ENCODE measurements at regions not wholly inside any gene's neighbourhood (a gene's known extent, or its start where the extent isn't known, plus 50 kb on each side); places are given as distances from the start of the nearest gene placed in this dataset.
A peak's percentile ranks its signal among the peaks of the same experiment; 100 is the strongest.
"Not testable (repeated sequence)": the region's sequence is repeated elsewhere in the genome, so short reads cannot be mapped to it uniquely, and the experiment has no call there.

DNA sequence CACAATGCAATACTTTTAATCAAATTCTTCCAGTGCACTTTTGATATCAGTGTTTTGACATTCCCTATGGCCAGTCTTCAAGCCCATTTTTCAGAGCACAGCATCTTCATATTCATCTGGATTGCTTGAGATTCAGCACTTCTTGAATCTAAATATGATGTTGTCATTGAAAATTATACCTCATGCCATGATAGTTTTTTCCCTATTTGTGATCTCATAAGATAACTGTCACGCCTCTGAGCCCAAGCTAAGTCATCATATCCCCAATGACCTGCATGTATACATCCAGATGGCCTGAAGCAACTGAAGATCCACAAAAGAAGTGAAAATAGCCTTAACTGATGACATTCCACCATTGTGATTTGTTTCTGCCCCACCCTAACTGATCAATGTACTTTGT lies 117.6 kb upstream of the F3 start:
- in situ Hi-C loops (cut with HindIII; ENCODE audit: low pct_ligation_motif_present, low pct_unique_long_range_greater_than_20kb, low sequenced_read_pairs); DNase-seq: not testable (repeated sequence)

DNA sequence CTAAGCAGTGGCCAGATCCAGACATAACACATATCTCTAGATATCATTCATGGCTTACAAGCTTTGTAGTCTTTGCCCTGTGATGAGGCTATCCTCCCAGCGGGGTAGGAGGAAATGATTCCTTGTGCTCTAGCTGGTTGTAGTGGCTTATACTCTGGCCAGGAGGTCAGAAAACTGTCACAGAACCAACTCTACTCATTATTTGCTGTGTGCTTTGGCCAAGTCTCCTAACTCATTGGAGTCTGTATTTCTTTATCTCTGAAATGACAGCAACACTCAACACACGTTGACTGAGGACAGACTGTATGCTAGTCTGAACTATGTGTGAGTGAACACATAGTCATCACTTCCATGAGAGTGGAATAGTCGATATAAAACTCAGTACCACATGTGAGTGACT lies 116.7 kb upstream of the F3 start:
- in situ Hi-C loops (cut with HindIII; ENCODE audit: low pct_ligation_motif_present, low pct_unique_long_range_greater_than_20kb, low sequenced_read_pairs): no loop called here
- no peak for DNase-seq

DNA sequence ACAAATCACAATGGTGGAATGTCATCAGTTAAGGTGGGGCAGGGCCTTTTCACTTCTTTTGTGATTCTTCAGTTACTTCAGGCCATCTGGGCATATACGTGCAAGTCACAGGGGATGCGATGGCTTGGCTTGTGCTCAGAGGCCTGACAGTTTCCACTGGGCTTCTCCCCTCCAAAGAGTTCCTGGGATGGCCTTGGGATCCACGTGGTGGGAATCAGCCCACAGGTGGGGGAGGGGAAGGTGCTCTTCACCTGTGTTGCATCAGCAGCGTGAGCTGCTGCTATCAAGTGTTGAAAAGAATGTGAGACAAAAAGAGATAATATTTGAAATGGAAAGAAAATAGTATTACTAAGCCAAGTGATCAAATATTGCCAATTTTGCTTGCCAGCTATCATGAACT lies 116.2 kb upstream of the F3 start:
- in situ Hi-C loops (cut with HindIII; ENCODE audit: low pct_ligation_motif_present, low pct_unique_long_range_greater_than_20kb, low sequenced_read_pairs); DNase-seq: not testable (repeated sequence)

DNA sequence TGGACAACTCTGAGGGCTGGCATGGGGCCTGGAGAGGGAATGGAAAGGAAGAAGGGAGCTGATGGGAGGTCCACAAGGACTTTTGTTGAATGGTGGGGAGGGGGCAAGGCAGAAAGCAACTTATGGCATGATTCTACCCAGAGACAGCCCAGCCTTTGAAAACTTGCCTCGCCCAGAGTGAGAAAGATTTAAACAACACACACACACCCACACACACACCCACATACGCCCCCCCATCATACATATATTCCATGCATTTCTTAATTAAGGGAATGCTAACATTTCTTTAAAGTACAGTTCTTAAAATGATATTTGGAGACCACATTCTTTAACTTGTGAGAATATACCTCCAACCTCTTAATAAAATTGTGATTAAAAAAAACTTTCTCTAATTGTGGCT lies 115.4 kb upstream of the F3 start:
- in situ Hi-C loops (cut with HindIII; ENCODE audit: low pct_ligation_motif_present, low pct_unique_long_range_greater_than_20kb, low sequenced_read_pairs): no loop called here
- DNase-seq: no peak

DNA sequence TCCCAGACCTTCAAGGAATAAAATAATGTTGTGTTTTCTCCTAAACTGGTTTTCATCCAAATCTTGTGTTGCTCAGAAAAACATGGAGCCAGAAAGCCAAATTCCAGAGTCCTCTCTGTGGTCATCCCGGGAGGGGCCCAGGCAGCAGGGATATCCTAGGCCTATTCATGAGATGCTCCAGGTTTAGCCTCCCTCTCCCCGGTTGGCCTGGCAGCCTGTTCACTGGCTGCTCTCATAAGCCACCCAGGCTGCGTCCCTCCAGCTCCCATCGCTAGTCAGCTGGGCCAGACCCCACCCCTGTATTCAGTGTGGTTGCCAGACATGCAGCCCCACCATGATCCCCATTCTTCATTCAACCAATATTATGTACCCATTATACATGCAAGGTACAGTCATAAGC lies 113.4 kb upstream of the F3 start:
- in situ Hi-C loops (cut with HindIII; ENCODE audit: low pct_ligation_motif_present, low pct_unique_long_range_greater_than_20kb, low sequenced_read_pairs): no loop called here
- DNase-seq: no peak

DNA sequence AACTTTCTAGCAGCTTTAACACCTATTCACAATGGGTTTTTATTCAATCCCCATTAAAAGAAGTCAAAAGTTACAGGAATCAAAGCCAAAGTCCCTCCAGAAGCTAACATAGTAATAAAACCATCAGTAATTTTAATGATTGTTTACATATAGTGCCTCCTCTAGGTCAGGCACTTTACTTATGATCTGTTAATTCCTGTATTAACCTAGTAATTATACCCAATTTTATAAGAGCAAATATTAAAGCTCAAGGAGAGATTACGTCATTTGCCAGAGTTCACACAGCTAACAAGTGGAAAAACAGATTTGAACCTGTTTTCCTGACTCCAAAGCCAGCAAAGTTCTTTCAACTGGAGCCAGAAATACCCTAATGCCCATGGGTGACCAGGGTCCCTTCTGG lies 112.9 kb upstream of the F3 start:
- no peak for DNase-seq
- in situ Hi-C loops (cut with HindIII; ENCODE audit: low pct_ligation_motif_present, low pct_unique_long_range_greater_than_20kb, low sequenced_read_pairs): no loop called here

DNA sequence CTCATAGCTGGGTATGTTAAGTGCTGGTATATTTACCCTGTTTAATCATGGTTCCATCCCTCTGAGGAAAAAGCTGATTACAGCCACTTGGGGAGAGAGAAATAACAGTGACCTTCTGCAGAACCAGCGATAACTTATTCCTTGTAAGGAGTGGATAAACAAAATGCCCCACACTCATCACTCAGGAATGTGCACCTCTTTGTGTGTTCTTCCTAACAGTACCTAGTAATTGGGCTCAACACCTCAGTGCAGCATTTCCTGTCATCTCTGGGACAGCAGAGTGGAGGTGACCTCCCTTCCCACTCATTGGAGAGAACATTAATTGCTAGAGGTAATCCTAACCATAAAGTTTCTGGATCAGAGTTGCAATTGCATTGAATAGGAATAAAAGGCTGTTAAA lies 112.5 kb upstream of the F3 start:
- in situ Hi-C loops (cut with HindIII; ENCODE audit: low pct_ligation_motif_present, low pct_unique_long_range_greater_than_20kb, low sequenced_read_pairs): no loop called here
- DNase-seq: peak; percentile 22

DNA sequence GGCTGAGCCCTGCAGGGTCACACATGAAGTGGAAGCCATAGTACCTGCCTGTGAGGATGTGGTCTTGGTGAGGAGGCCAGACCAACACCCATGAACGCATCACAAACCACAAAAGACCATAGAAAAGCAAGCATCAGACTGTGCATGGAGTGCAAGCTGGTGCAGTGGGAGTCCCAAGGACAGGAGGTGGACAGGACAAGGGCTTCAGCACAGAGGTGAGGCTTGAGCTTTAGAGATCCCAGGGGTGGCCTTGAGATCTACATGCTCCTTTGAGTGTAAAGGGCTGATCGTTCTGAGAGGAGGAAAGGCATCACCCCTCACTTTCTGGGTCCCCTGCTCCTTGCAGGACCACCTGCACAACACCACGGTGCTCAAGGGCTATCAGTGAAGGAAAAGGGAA lies 111.9 kb upstream of the F3 start:
- in situ Hi-C loops (cut with HindIII; ENCODE audit: low pct_ligation_motif_present, low pct_unique_long_range_greater_than_20kb, low sequenced_read_pairs): no loop called here
- DNase-seq: no peak

DNA sequence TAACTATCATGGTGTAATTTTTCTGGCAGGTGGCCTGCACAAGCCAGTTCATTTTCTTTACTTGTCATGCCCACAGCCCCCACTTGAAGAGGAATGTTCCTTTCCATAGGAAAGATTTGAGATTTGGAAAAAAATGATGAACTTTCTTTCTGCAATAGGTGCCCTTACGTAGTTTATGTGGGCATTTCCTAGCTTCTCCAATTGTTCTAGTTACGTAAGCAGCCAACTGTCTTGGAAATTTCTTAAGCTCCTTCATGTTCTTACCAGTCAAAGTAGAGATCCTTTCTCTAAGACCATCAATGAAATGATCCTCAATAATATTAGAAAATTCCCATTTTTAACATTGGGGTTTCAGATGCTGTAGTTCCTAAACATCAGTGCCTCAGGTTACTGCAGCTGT lies 109.5 kb upstream of the F3 start:
- DNase-seq: no peak
- in situ Hi-C loops (cut with HindIII; ENCODE audit: low pct_ligation_motif_present, low pct_unique_long_range_greater_than_20kb, low sequenced_read_pairs): no loop called here

DNA sequence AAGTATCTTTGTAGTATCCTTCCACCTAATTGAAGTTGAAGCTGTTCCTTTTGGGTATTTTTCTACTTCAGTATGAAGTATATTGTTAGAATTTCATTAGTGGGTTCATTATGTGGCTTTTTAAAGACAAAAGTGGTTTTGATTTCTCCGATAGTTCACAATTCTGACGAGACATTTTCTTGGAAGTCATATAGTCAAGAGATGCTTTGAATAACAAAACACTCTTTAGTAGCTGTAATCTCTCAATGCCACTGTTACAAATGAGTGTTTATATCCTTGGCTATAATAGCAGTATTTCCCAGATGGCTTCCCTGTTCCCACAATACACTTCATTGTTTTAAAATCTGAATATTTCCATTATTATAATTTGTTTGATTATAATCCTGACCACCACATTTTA lies 108.7 kb upstream of the F3 start:
- in situ Hi-C loops (cut with HindIII; ENCODE audit: low pct_ligation_motif_present, low pct_unique_long_range_greater_than_20kb, low sequenced_read_pairs): no loop called here
- no peak for DNase-seq

DNA sequence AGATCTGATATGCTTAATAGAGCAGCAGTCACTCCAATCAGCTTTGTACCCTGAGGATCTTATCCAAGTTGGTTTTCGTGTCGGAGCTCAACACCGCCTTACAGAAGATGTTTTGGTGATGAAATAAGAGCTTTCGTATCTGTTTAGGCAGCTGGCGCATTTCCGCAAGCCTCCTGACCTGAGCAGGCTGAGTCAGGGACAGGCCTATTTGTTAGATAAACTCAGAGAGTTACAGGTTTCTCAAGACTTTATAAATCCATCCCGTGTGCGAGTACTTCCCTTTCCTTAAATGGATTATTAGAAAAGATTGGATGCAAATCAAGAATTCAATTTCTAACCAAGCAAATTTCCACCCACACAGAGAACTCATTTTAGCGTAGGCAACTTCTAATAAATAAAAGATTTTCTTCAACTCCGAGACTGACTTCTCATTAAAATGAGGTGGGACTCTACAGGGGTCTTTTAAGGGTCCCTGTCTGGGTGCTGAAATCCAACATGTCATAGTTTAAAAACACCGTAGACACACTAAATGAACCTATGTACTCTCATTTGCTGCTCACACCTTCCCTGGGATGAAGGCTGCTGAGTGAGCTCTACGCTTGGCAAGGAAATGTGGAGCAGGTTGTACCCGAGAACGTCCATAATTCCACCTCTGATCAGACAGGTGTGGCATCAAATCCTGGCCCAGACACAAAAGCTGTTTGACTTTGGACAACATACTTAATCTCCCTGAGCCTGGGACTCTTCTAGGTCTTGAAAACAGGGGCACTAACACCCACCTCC lies 106.9 kb upstream of the F3 start:
- no peak for DNase-seq
- in situ Hi-C loops (cut with HindIII; ENCODE audit: low pct_ligation_motif_present, low pct_unique_long_range_greater_than_20kb, low sequenced_read_pairs): no loop called here

DNA sequence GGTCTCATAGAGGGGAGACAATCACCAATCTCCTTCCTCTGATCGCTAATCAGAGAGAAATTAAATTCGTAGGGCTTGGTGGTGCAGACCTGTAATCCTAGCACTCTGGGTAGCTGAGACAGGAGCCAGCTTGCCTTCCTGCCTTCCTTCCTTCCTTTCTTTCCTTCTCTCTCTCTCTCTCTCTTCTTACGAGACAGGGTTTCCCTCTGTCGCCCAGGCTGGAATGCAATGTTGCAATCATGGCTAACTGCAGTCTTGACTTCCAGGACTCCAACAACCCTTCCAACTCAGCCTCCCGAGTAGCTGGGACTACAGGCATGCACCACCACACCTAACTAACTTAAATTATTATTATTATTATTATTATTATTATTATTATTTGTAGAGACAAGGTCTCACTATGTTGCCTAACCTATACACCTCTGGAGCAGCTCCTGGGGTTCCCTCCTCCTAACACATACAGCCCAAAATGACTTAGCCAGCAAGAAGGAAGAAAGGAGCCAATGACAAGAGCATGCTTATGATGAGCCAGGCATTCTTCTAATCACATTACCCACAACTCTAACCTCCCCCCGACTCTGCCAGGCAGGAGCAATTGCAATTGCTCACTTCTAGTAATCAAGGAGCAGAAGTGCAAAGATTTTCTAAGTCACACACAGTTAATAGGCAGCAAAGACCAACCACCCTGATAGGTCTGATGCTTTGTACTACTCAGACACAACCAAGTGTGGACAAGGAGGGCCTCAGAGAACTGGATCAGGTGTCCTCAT lies 105.4 kb upstream of the F3 start:
- in situ Hi-C loops (cut with HindIII; ENCODE audit: low pct_ligation_motif_present, low pct_unique_long_range_greater_than_20kb, low sequenced_read_pairs): no loop called here
- DNase-seq: no peak

DNA sequence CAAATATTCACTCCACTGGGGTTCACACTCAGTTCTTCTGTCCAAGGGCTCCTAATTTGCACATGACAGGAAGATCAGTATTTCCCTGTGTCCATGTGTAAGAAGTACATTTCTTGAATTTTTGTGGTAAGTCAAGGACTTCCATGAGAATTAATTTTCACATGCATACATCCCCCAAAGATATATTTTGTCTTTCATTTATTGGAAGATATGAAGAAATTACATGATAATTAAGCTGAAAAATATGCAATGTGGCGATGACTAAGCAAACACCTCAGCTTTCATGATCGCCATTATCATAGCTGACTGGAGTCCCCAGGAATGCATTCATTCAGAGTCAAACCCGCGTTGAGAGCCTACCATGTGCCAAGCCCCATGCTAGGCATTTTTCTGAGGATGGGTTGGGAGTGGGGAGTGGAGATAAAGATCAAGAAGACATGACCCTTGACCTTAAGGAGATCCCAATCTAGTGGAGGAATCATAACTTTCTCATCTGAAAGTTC lies 104.6 kb upstream of the F3 start:
- no peak for DNase-seq
- in situ Hi-C loops (cut with HindIII; ENCODE audit: low pct_ligation_motif_present, low pct_unique_long_range_greater_than_20kb, low sequenced_read_pairs): no loop called here

DNA sequence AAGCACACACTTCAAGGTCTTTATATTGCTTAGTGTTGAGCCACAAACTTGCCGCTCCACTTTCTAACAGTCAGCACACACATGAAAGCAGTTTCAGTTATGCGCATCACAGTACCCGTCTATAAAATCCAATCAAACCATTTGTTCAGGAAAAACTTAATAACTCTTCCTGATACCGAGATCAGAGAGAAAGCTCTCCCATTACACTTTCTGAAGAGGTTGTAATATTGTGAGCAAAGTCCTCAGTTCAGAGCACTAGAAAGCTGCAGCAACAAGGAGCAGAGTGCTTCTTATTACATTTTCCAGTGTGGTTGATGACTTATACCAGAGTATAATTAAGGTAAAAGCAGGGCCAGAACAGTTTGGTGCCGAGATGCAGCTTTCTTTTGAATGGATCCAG lies 102.8 kb upstream of the F3 start:
- no peak for DNase-seq
- in situ Hi-C loops (cut with HindIII; ENCODE audit: low pct_ligation_motif_present, low pct_unique_long_range_greater_than_20kb, low sequenced_read_pairs): no loop called here

DNA sequence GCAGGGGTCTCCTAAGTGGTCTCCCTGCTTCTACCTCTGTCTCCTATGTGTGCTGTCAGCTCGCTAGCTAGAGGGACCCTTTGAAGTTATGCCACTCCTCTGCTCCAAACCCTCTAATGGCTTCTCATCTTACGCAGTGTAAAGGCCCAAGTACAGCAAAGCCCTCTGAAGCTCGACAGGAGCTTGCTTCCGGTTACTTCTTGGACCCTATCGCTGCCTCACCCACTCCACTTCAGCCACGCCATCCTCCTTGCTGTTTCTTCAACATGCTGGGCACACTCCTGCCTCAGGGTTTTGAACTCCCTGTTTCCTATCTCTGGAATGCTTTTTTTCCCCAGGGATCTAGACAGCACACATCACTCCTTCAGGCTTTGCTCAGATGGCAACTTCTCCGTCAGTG lies 102.3 kb upstream of the F3 start:
- in situ Hi-C loops (cut with HindIII; ENCODE audit: low pct_ligation_motif_present, low pct_unique_long_range_greater_than_20kb, low sequenced_read_pairs): no loop called here
- no peak for DNase-seq

DNA sequence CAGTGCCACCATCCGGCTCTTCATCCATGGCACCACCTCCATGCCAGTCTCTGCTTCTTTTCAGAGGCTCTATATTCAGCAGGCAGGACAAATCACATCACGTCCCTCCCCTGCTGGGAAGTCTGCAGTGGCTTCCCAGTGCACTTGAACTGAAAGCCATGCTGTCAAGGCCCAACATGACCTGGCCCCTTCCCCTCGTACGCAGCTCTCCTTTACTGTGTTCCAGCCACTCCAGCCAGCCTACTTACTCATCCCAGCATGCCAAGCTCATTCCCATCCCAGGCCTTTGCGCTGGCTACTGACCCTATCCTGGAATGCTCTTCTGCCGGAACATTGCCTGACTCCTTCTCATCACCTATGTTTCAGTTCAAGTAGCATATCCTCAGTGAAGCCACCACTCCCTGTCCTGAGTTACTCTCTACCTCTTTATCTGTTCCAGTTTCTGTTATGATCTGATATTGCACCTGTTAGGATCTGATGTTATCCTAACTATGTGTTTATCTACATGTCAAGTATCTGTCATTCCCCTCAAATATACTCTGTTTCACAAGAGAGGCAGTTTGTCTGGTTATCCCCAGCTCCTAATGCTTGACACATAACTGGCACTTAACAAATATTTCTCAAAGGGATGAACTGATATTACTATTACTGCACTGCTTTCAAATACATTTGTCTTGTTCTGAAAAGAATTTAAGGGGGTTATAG lies 101.2 kb upstream of the F3 start:
- no peak for DNase-seq
- in situ Hi-C loops (cut with HindIII; ENCODE audit: low pct_ligation_motif_present, low pct_unique_long_range_greater_than_20kb, low sequenced_read_pairs): no loop called here

DNA sequence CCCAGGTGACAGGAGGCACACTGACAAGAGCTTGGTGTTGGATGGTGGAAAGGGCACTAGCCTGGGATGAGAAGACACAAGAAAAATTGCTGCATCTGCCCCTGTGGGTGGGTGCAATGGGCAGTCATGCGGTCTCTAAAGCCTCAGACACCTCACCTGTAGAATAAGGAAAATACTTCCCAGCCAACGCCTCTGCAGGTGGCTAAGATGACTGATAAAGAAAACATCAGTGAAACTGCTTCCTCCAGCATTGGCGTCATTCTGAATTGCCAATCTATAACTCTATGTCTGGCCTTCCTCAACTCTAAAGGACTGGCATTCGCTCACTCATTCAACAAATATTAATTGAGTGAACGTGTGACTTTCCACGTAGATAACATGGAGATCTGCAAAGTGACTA lies 100.4 kb upstream of the F3 start:
- no peak for DNase-seq
- in situ Hi-C loops (cut with HindIII; ENCODE audit: low pct_ligation_motif_present, low pct_unique_long_range_greater_than_20kb, low sequenced_read_pairs): no loop called here

DNA sequence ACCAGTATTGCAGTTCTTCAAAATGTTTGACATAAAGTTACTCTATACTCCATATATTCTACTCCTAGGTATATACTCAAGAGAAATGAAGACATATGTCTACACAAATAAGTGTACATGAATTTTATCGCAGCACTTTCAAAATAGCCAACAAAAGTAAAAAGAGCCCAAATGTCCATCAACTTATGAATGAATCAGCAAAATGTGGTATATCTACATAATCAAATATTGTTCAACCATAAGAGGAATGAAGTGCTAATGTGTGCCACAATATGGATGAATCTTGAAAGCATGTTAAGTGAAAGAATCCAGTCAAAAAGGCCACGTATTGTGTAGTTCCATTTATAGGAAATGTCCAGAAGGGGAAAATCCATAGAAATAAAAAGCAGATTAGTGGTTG lies 98.6 kb upstream of the F3 start:
- in situ Hi-C loops (cut with HindIII; ENCODE audit: low pct_ligation_motif_present, low pct_unique_long_range_greater_than_20kb, low sequenced_read_pairs): no loop called here
- DNase-seq: no peak

DNA sequence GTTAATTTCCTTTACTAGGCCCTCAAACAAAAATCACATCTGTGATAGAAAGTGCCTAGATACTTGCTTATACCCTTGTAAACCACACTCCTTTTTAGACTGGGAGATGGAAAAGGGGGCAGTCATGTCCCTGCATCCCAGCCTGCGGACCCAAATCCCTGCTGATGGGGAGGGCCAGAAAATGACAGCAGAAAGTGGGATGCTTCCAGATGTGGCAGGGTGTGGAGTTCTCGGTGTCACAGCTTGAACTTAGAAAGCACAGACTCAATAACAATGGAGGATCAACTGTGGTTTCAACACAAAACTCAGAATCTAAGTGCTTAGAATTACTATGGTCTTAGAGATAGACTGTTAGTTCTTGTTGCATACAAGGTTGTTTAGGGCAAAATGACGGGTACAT lies 95.6 kb upstream of the F3 start:
- in situ Hi-C loops (cut with HindIII; ENCODE audit: low pct_ligation_motif_present, low pct_unique_long_range_greater_than_20kb, low sequenced_read_pairs): no loop called here
- DNase-seq: no peak

Data from ACHN (cell line).